C4-2B (cell line): ENCODE measurements at regions not wholly inside any gene's neighbourhood (a gene's known extent, or its start where the extent isn't known, plus 50 kb on each side); places are given as distances from the start of the nearest gene placed in this dataset.

Source experiments
- CTCF ChIP-seq: fragments of 450-650 bp; conservative IDR thresholded peaks from 2 replicates; pipeline ENCODE4 v1.5.1; 2017; ENCODE audit warnings: mild to moderate bottlenecking
- ZFX ChIP-seq: fragments of 450-650 bp; IDR thresholded peaks from 2 replicates; pipeline ENCODE4 v1.6.1; 2017

- no peak for TF ChIP-seq CTCF
- no peak for TF ChIP-seq ZFX
Observed at GRCh38 chr9:106149956-106150355, 455.6 kb downstream of the TMEM38B start.
